ENCODE measurements at regions not wholly inside any gene's neighbourhood (a gene's known extent, or its start where the extent isn't known, plus 50 kb on each side); places are given as distances from the start of the nearest gene placed in this dataset.

GRCh38 chr2:104766683-104767082 lies 87.2 kb upstream of the POU3F3 start:
- no peak for DNase-seq (ENCODE audit: low spot score)

DNA sequence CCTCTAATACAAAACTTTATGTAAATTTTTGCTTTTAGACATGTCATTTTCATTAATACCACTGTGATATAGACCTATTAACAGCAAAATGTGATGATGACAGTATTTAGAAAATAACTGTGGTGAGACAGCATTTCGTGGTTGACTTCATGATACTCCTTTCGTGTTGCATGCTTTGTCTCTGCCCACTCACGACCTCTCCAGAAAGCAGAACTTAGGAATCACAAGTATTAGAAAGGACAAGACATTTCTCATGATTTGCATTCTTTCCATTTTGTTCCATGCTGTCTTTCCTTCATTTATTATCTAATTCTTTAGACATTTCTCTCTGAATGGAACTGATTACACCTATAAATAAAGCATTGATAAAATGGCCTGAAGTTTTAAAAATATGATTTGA lies 85.2 kb upstream of the POU3F3 start:
- DNase-seq (ENCODE audit: low spot score): no peak

- no peak for DNase-seq (ENCODE audit: low spot score)
Observed at GRCh38 chr2:104769096-104769495, 84.8 kb upstream of the POU3F3 start.

GRCh38 chr2:104772996-104773395 lies 80.9 kb upstream of the POU3F3 start:
- DNase-seq (ENCODE audit: low spot score): no peak

DNA sequence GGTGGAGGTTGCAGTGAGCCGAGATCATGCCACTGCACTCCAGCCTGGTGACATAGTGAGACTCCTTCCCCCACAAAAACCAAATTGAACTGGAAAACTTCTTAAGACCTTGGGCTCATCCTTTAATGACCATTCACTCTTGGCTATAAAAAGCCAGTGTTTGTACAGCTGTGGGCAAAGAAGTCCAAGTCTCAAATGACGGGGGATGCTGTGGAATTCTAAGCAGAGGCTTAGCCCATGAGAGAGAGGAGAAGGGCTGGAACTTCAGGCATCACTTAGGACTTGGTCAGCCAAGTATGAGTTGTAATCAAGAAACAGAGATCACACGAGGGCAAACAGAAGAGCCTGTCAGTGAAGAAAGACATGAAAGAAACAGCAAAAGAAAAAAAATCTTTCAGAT lies 79.3 kb upstream of the POU3F3 start:
- DNase-seq (ENCODE audit: low spot score): no peak

GRCh38 chr2:104777721-104778120 lies 76.2 kb upstream of the POU3F3 start:
- no peak for DNase-seq (ENCODE audit: low spot score)

DNA sequence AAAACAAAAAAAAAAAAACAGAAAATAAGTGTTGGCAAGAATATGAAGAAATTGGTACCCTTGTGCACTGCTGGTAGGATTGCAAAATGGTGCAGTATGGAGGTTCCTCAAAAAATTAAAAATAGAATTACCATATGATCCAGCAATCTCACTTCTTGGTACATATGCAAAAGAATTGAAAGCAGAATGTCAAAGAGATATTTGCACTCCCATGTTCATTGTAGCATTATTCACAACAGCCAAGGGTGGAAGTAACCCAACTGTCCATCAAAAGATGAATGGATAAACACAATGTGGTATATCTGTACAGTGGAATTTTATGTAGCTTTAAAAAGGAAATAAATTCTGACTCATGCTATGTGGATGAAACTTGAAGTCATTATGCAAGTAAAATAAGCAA lies 72.8 kb upstream of the POU3F3 start:
- no peak for DNase-seq (ENCODE audit: low spot score)

- no peak for DNase-seq (ENCODE audit: low spot score)
Observed at GRCh38 chr2:104784264-104784663, 69.7 kb upstream of the POU3F3 start.

- no peak for DNase-seq (ENCODE audit: low spot score)
Observed at GRCh38 chr2:104786204-104786603, 67.7 kb upstream of the POU3F3 start.

DNA sequence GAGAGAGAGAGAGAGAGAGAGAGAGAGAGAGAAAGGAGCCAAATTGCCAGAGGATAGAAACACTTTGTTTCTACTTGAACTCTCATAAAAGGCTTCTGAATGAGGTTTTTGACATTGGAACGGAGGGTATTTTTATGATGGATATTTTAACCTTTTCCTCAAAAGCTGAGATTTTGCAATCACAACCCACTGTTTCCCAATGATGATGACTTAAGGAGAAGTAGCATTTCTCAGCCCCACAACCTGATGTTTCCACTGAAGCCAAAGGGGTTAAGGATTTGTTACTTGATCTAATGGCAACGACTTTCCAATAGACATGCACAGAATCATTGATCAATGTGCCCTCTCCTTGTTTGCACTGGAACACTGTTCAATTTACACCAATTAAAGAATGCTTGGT lies 67.1 kb upstream of the POU3F3 start:
- no peak for DNase-seq (ENCODE audit: low spot score)

DNA sequence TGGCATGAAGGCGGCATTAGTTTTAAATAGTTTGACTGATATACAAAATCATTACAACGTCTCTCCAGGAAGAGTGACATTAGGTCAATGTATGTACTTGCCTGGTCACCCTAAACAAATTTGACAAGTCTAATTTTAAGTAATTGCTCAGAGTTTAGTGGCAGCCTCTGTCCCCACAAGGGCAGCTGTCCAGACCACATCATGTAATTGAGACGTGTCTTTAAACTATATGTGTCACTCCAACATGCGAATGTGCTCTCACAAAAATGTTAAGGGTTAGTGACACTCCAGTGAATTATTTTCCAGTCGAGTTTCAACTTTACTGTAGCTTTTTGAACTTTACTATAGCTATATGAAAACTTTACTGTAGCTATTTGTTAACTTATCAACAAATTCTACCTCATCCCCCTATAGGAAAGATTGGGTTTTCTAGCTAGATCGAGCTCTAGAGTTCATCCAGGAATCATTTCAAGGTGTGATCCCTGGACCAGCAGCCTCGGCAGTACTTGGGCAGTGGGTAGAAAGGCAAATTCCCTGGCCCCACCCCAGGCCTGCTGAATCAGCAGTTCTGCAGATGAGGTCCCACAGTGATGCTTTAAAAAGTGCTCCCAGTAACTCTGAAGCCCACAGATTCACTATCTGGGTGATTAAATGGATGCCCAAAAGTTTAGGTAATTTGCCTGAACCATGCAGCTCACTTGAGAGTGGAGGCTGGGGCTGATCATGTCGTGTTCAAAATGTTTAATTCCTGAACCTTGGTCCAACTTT lies 66.4 kb upstream of the POU3F3 start:
- DNase-seq (ENCODE audit: low spot score): no peak

GRCh38 chr2:104788742-104789455 lies 65.0 kb upstream of the POU3F3 start:
- DNase-seq (ENCODE audit: low spot score): peak; percentile 53

GRCh38 chr2:104790100-104790811 lies 63.7 kb upstream of the POU3F3 start:
- DNase-seq (ENCODE audit: low spot score): peak; percentile 85

- DNase-seq (ENCODE audit: low spot score): no peak
Observed at GRCh38 chr2:104790901-104791495, 62.9 kb upstream of the POU3F3 start.

DNA sequence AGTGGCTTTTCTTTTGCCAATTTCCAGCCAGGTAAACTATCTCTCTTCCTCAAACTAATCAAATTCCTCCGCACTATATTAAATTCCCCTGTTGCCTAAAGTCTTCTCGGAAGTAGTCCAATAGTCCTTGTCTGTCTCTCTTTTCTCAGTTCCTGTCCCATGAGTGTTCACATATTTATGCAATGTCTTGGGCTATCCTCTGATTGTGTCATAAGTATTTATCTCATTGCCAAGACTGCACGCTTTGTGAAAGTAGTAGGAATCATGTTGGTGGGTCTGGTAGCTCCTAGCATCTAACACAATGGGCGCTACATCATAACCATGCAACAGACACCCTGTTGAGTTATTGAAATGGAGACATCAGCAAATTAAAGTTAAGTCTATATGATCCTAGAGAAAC lies 59.9 kb upstream of the POU3F3 start:
- no peak for DNase-seq (ENCODE audit: low spot score)

- no peak for DNase-seq (ENCODE audit: low spot score)
Observed at GRCh38 chr2:104794441-104794840, 59.5 kb upstream of the POU3F3 start.
